Endothelial cell (in vitro differentiated cells): ENCODE measurements at regions not wholly inside any gene's neighbourhood (a gene's known extent, or its start where the extent isn't known, plus 50 kb on each side); places are given as distances from the start of the nearest gene placed in this dataset.

Experiments
- DNase-seq: peaks from one replicate; pipeline ENCODE4 v3.0.0; 2021; ENCODE audit warnings: low spot score
- H3K27ac Mint-ChIP-seq: one replicate; pipeline ENCODE4 v1.8.0; 2021; ENCODE audit warnings: mixed read lengths, inconsistent platforms; ENCODE audit not compliant: unreplicated experiment
- H3K27me3 Mint-ChIP-seq: one replicate; pipeline ENCODE4 v1.8.0; 2021; ENCODE audit warnings: mild to moderate bottlenecking, moderate library complexity, mixed read lengths, inconsistent platforms; ENCODE audit not compliant: unreplicated experiment
- H3K36me3 Mint-ChIP-seq: one replicate; pipeline ENCODE4 v1.8.0; 2021; ENCODE audit warnings: mild to moderate bottlenecking, low read depth, mixed read lengths, inconsistent platforms; ENCODE audit not compliant: unreplicated experiment
- H3K4me1 Mint-ChIP-seq: one replicate; pipeline ENCODE4 v1.8.0; 2021; ENCODE audit warnings: mild to moderate bottlenecking, mixed read lengths, inconsistent platforms; ENCODE audit not compliant: unreplicated experiment
- H3K4me3 Mint-ChIP-seq: one replicate; pipeline ENCODE4 v1.8.0; 2021; ENCODE audit warnings: mild to moderate bottlenecking, mixed read lengths, inconsistent platforms; ENCODE audit not compliant: unreplicated experiment
- H3K9me3 Mint-ChIP-seq: one replicate; pipeline ENCODE4 v1.8.0; 2021; ENCODE audit warnings: mixed read lengths, inconsistent platforms; ENCODE audit not compliant: unreplicated experiment
- CTCF ChIP-seq: fragments of 200-600 bp; sonication (generic); IDR thresholded peaks from one replicate; pipeline ENCODE4 v1.5.0; 2021; ENCODE audit warnings: antibody characterized with exemption; ENCODE audit not compliant: unreplicated experiment

GRCh38 chr10:89075631-89076030 lies 85.0 kb downstream of the FAS start:
- H3K27me3 Mint-ChIP-seq: no peaks in the 10 kb centered on the region
- H3K27ac Mint-ChIP-seq: no peak overlapping the region
- no peak overlapping the region for H3K4me3 Mint-ChIP-seq
- H3K9me3 Mint-ChIP-seq: no peaks in the 10 kb centered on the region
- no peak for TF ChIP-seq CTCF
- no peak for DNase-seq
- no peaks in the 10 kb centered on the region for H3K36me3 Mint-ChIP-seq
- H3K4me1 Mint-ChIP-seq: peaks cover 21% of the 10 kb centered on the region

GRCh38 chr10:89074120-89074519 lies 83.5 kb downstream of the FAS start:
- Mint-ChIP-seq H3K36me3 (no peaks in the 10 kb centered on the region), H3K4me1 (peaks cover 17% of the 10 kb centered on the region), H3K27me3 (no peaks in the 10 kb centered on the region), H3K9me3 (no peaks in the 10 kb centered on the region), H3K27ac (no peak overlapping the region), H3K4me3 (no peak overlapping the region)
- TF ChIP-seq CTCF: no peak
- DNase-seq: no peak

- no peaks in the 10 kb centered on the region for H3K36me3 Mint-ChIP-seq
- no peak for DNase-seq
- H3K4me1 Mint-ChIP-seq: peaks cover 17% of the 10 kb centered on the region
- no peak for TF ChIP-seq CTCF
- no peaks in the 10 kb centered on the region for H3K27me3 Mint-ChIP-seq
- no peaks in the 10 kb centered on the region for H3K9me3 Mint-ChIP-seq
- no peak overlapping the region for H3K4me3 Mint-ChIP-seq
- H3K27ac Mint-ChIP-seq: no peak overlapping the region
Observed at GRCh38 chr10:89073719-89074118, 83.1 kb downstream of the FAS start.

GRCh38 chr10:89069589-89069988 lies 79.0 kb downstream of the FAS start:
- TF ChIP-seq CTCF: no peak
- no peaks in the 10 kb centered on the region for H3K27me3 Mint-ChIP-seq
- H3K9me3 Mint-ChIP-seq: no peaks in the 10 kb centered on the region
- H3K4me3 Mint-ChIP-seq: no peak overlapping the region
- H3K4me1 Mint-ChIP-seq: peaks cover 3% of the 10 kb centered on the region
- DNase-seq: no peak
- no peaks in the 10 kb centered on the region for H3K36me3 Mint-ChIP-seq
- no peak overlapping the region for H3K27ac Mint-ChIP-seq
